ENCODE measurements at regions not wholly inside any gene's neighbourhood (a gene's known extent, or its start where the extent isn't known, plus 50 kb on each side); places are given as distances from the start of the nearest gene placed in this dataset.

DNA sequence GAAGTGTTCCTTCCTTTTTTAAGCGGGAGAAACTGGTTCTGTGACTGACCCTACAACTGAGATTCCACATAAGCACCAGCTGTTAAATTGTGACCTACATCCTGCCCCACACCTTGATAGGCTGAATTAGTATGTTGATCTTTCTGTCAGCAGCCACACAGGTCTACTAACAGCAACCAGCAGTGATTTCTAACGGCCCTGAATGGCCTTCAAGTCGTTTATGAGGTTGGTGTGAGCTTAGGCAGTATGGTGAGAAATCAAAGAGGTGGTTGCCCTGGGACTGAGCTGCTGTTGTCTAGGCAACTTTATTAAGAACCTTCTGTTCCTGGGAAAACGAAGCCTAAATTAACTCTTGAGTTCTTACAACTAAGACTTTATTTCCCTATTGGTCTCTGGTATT, 197.2 kb upstream of the FSHR start:
- Histone ChIP-seq H3K9me3 (no peaks in the 10 kb centered on the region), H3K36me3 (no peaks in the 10 kb centered on the region), H3K4me3 (no peak overlapping the region), H3K27ac (no peak overlapping the region), H3K27me3 (no peaks in the 10 kb centered on the region), H3K4me1 (no peaks in the 10 kb centered on the region)
- DNase-seq, result no peak
- WGBS, 2 donors (ENCODE audit: low coverage in 1 of 2), result 31 to 40% methylated on average over 4 of the region's 4 CpGs
- TF ChIP-seq, protein P1, sequence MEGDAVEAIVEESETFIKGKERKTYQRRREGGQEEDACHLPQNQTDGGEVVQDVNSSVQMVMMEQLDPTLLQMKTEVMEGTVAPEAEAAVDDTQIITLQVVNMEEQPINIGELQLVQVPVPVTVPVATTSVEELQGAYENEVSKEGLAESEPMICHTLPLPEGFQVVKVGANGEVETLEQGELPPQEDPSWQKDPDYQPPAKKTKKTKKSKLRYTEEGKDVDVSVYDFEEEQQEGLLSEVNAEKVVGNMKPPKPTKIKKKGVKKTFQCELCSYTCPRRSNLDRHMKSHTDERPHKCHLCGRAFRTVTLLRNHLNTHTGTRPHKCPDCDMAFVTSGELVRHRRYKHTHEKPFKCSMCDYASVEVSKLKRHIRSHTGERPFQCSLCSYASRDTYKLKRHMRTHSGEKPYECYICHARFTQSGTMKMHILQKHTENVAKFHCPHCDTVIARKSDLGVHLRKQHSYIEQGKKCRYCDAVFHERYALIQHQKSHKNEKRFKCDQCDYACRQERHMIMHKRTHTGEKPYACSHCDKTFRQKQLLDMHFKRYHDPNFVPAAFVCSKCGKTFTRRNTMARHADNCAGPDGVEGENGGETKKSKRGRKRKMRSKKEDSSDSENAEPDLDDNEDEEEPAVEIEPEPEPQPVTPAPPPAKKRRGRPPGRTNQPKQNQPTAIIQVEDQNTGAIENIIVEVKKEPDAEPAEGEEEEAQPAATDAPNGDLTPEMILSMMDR (IDR thresholded peaks at IDR 0.05), result no peak
- TF ChIP-seq POLR2AphosphoS5 (IDR thresholded peaks at IDR 0.05), result no peak
- TF ChIP-seq EP300 (IDR thresholded peaks at IDR 0.05; ENCODE audit: low read depth), result no peak
- no peak for TF ChIP-seq POLR2A (IDR thresholded peaks at IDR 0.05)
- in situ Hi-C loops (cut with MboI; ENCODE audit: low pct_ligation_motif_present in 1 of 4, low pct_unique_long_range_greater_than_20kb in 1 of 4, low sequenced_read_pairs in 3 of 4) (no loop called here), intact Hi-C loops (cut with DNase I; ENCODE audit: low total_unique reads) (loop anchor here (5.0 kb wide), 1 partner anchor 166 kb away; no protein-coding TSS in a partner anchor)

DNA sequence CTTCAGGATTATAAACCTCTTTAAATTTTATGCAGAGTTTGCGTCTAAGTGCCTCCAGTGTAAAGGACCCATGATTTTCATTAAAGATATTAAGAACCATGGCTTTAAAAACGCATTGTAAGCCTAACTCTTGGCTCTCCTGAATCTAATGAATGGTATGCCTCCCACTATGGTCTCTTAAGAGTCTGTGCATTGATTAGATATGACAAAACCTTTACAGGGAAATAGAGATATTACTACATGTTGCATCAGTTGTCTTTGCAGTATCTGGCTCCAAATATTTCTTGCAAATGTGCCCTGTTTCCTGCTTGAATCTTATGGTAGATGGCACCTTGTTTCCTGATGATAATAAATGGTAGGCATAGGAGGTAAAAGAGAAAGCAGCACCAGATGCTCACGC, 189.3 kb upstream of the FSHR start:
- WGBS, 2 donors (ENCODE audit: low coverage in 1 of 2), result 82 to 84% methylated on average over 3 of the region's 3 CpGs
- Histone ChIP-seq H3K27ac (no peak overlapping the region), H3K36me3 (no peaks in the 10 kb centered on the region), H3K9me3 (no peaks in the 10 kb centered on the region), H3K4me1 (no peaks in the 10 kb centered on the region), H3K4me3 (no peak overlapping the region), H3K27me3 (no peaks in the 10 kb centered on the region)
- in situ Hi-C loops (cut with MboI; ENCODE audit: low pct_ligation_motif_present in 1 of 4, low pct_unique_long_range_greater_than_20kb in 1 of 4, low sequenced_read_pairs in 3 of 4) (no loop called here), intact Hi-C loops (cut with DNase I; ENCODE audit: low total_unique reads) (no loop called here)
- no peak for DNase-seq
- TF ChIP-seq EP300 (IDR thresholded peaks at IDR 0.05; ENCODE audit: low read depth), result no peak
- TF ChIP-seq POLR2AphosphoS5 (IDR thresholded peaks at IDR 0.05), result no peak
- TF ChIP-seq, protein P1 (IDR thresholded peaks at IDR 0.05), result no peak
- no peak for TF ChIP-seq POLR2A (IDR thresholded peaks at IDR 0.05)

DNA sequence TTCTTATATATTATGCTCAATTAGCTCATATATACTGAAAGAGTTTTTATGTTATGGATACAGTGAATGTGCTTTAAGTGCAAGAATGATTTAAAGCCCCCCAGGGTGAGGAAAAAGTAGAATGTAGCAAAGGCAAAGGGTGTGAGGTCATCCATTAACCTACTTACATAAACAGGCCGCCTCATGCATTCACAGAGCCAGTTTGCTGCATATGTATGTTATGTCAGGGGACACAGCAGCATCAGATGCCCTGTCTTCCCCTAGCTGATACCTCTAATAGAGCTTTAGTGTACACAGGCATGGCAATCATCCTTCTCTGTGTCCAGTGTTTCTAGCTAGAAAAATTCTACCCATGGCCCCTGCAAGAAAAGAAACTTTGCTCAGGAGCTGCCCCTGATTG, 187.8 kb upstream of the FSHR start:
- no peaks in the 10 kb centered on the region for H3K27me3 ChIP-seq
- no peak for DNase-seq
- intact Hi-C loops (cut with DNase I; ENCODE audit: low total_unique reads), result no loop called here

DNA sequence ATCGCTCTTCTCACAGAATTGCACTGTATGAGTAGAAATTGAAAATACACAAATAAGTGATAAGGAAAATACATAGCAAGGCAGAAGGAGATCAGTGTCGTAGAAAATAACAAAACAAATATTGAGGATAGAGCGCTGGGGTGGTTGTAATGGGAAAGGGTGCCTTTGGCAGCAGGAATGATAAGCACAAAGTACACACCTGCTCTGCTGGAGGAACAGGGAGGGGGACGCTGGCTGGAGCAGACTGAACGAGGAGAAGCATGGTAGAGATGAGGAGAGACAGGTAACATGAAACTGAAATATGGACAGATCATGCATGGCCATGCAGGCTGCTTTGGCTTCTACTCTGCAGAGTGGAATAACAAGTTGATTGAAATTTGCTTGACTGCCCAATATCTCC, 181.2 kb upstream of the FSHR start:
- Histone ChIP-seq H3K27ac (no peak overlapping the region), H3K36me3 (no peaks in the 10 kb centered on the region), H3K27me3 (no peaks in the 10 kb centered on the region), H3K4me1 (no peaks in the 10 kb centered on the region), H3K9me3 (no peaks in the 10 kb centered on the region), H3K4me3 (no peak overlapping the region)
- intact Hi-C loops (cut with DNase I; ENCODE audit: low total_unique reads), result no loop called here
- WGBS, 2 donors (ENCODE audit: low coverage in 1 of 2), result 29 to 43% methylated on average over 5 of the region's 5 CpGs
- no peak for DNase-seq
- TF ChIP-seq, protein P1 (IDR thresholded peaks at IDR 0.05), result no peak
- no peak for TF ChIP-seq POLR2A (IDR thresholded peaks at IDR 0.05)
- no peak for TF ChIP-seq EP300 (IDR thresholded peaks at IDR 0.05; ENCODE audit: low read depth)
- TF ChIP-seq POLR2AphosphoS5 (IDR thresholded peaks at IDR 0.05), result no peak
- in situ Hi-C loops (cut with MboI; ENCODE audit: low pct_ligation_motif_present in 1 of 4, low pct_unique_long_range_greater_than_20kb in 1 of 4, low sequenced_read_pairs in 3 of 4), result no loop called here

More for the DNA sequence above, 187.8 kb upstream of the FSHR start:
- Histone ChIP-seq H3K4me3 (no peak overlapping the region), H3K4me1 (no peaks in the 10 kb centered on the region), H3K27ac (no peak overlapping the region), H3K36me3 (no peaks in the 10 kb centered on the region), H3K9me3 (no peaks in the 10 kb centered on the region)
- WGBS, 2 donors (ENCODE audit: low coverage in 1 of 2), result 52 to 88% methylated on average over 1 of the region's 1 CpG
- in situ Hi-C loops (cut with MboI; ENCODE audit: low pct_ligation_motif_present in 1 of 4, low pct_unique_long_range_greater_than_20kb in 1 of 4, low sequenced_read_pairs in 3 of 4), result no loop called here
- TF ChIP-seq POLR2A (IDR thresholded peaks at IDR 0.05) (no peak), POLR2AphosphoS5 (IDR thresholded peaks at IDR 0.05) (no peak), EP300 (IDR thresholded peaks at IDR 0.05; ENCODE audit: low read depth) (no peak)
- TF ChIP-seq, protein P1 (IDR thresholded peaks at IDR 0.05), result no peak

Data from transverse colon (tissue), 4 donors.